ENCODE measurements at regions not wholly inside any gene's neighbourhood (a gene's known extent, or its start where the extent isn't known, plus 50 kb on each side); places are given as distances from the start of the nearest gene placed in this dataset.
"Not testable (repeated sequence)": the region's sequence is repeated elsewhere in the genome, so short reads cannot be mapped to it uniquely, and the experiment has no call there.

GRCh38 chr6:76852776-76853175 is 610.5 kb downstream of the HTR1B start:
- H3K27ac ChIP-seq, result no peak overlapping the region
- 45 to 62% methylated on average over 1 of the region's 1 CpG for WGBS, 2 donors

GRCh38 chr6:76849274-76849970 is 613.9 kb downstream of the HTR1B start:
- H3K9me3 ChIP-seq; DNase-seq (ENCODE audit: low spot score in 2 of 2); H3K27ac ChIP-seq; H3K36me3 ChIP-seq; H3K27me3 ChIP-seq; H3K4me1 ChIP-seq; H3K4me3 ChIP-seq: not testable (repeated sequence)
- WGBS, 2 donors, result 75 to 92% methylated on average over 6 to 9 of the region's 9 CpGs

More at GRCh38 chr6:76852776-76853175, 610.5 kb downstream of the HTR1B start:
- no peaks in the 10 kb centered on the region for H3K4me1 ChIP-seq
- no peak for DNase-seq (ENCODE audit: low spot score in 2 of 2)
- H3K9me3 ChIP-seq, result peaks cover 0 to 2% (median 0%) of the 10 kb centered on the region in 4 donors
- no peak overlapping the region for H3K4me3 ChIP-seq
- no peaks in the 10 kb centered on the region for H3K36me3 ChIP-seq
- no peak for TF ChIP-seq POLR2A (IDR thresholded peaks at IDR 0.05)
- no peak for TF ChIP-seq EP300 (IDR thresholded peaks at IDR 0.05)
- no peak for TF ChIP-seq CTCF (IDR thresholded peaks at IDR 0.05)
- no peaks in the 10 kb centered on the region for H3K27me3 ChIP-seq

DNA sequence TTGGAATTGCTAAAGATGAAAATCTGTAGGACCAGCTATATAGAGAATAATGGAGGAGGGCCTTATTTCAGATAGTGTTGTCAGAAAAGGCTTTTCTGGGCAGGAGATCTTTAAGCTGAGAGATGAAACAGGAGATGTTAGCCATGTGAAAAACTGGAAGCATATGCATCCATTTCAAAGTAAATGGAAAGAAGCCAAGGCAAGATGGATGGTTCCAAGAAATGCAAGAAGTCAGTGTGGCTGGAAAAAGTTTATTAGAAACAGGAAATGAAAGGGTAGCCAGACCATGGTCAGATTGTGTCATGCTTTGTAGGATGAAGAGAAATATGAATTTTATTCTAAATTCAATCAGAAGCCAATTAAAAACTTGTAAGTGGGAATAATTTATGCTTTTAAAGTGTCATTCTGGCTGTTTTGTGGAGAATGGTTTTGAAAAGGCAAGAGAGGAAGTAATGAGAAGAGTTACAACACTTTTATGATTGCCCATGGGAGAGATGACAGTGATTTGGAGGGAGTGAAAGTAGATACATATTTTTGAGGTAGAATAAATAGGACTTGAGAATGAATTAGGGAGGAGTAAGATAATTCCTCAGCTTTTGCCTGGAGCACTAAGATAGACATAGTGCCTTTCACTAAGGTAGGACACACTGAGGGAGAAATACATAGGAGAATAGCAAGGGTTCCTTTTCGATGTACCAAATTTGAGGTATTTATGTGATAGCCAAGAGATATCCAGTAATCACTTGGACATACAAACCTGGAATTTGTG is 620.1 kb downstream of the HTR1B start:
- H3K36me3 ChIP-seq, result no peaks in the 10 kb centered on the region
- no peak overlapping the region for H3K4me3 ChIP-seq
- H3K27ac ChIP-seq, result no peak overlapping the region
- no peak for TF ChIP-seq POLR2A (IDR thresholded peaks at IDR 0.05)
- no peak for TF ChIP-seq CTCF (IDR thresholded peaks at IDR 0.05)
- no peak for TF ChIP-seq EP300 (IDR thresholded peaks at IDR 0.05)
- H3K4me1 ChIP-seq, result peaks cover 0 to 6% (median 0%) of the 10 kb centered on the region in 4 donors
- DNase-seq (ENCODE audit: low spot score in 2 of 2), result no peak
- WGBS, 2 donors, result 0% methylated on average over 1 of the region's 1 CpG
- H3K27me3 ChIP-seq, result no peaks in the 10 kb centered on the region
- peaks cover 0 to 3% (median 0%) of the 10 kb centered on the region in 4 donors for H3K9me3 ChIP-seq

- H3K4me3 ChIP-seq, result no peak overlapping the region
- no peaks in the 10 kb centered on the region for H3K36me3 ChIP-seq
- H3K9me3 ChIP-seq, result peaks cover 0 to 2% (median 0%) of the 10 kb centered on the region in 4 donors
- H3K27me3 ChIP-seq, result no peaks in the 10 kb centered on the region
- peaks cover 0 to 6% (median 0%) of the 10 kb centered on the region in 4 donors for H3K4me1 ChIP-seq
- TF ChIP-seq CTCF (IDR thresholded peaks at IDR 0.05) (no peak), POLR2A (IDR thresholded peaks at IDR 0.05) (no peak), EP300 (IDR thresholded peaks at IDR 0.05) (no peak)
- WGBS, 2 donors, result 81 to 86% methylated on average over 3 of the region's 3 CpGs
- H3K27ac ChIP-seq, result no peak overlapping the region
- no peak for DNase-seq (ENCODE audit: low spot score in 2 of 2)
Measured at GRCh38 chr6:76840865-76841264, 622.4 kb downstream of the HTR1B start.

GRCh38 chr6:76840041-76840745 is 623.1 kb downstream of the HTR1B start:
- Histone ChIP-seq H3K9me3 (no peaks in the 10 kb centered on the region), H3K36me3 (no peaks in the 10 kb centered on the region), H3K4me3 (no peak overlapping the region), H3K4me1 (peaks cover 0 to 6% (median 0%) of the 10 kb centered on the region in 4 donors), H3K27ac (no peak overlapping the region), H3K27me3 (no peaks in the 10 kb centered on the region)
- WGBS, 2 donors, result 71 to 78% methylated on average over 3 of the region's 3 CpGs
- no peak for DNase-seq (ENCODE audit: low spot score in 2 of 2)
- TF ChIP-seq POLR2A (IDR thresholded peaks at IDR 0.05), result no peak
- no peak for TF ChIP-seq CTCF (IDR thresholded peaks at IDR 0.05)
- TF ChIP-seq EP300 (IDR thresholded peaks at IDR 0.05), result no peak
